ENCODE measurements at regions not wholly inside any gene's neighbourhood (a gene's known extent, or its start where the extent isn't known, plus 50 kb on each side); places are given as distances from the start of the nearest gene placed in this dataset.

- H3K4me3 ChIP-seq (ENCODE audit: low read depth, low read length): no peak overlapping the region
- TF ChIP-seq ZNF747 (tag by site-specific recombination; IDR thresholded peaks at IDR 0.05): no peak
- no peak for TF ChIP-seq ZNF211 (tag by site-specific recombination; IDR thresholded peaks at IDR 0.05; ENCODE audit: low read depth)
- no peak for TF ChIP-seq ZNF350 (tag by site-specific recombination; IDR thresholded peaks at IDR 0.05)
- no peak for TF ChIP-seq ZNF169 (tag by site-specific recombination; IDR thresholded peaks at IDR 0.05)
- no peak for TF ChIP-seq ZBTB8A (tag by site-specific recombination; IDR thresholded peaks at IDR 0.05)
- TF ChIP-seq ZNF398 (tag by site-specific recombination; IDR thresholded peaks at IDR 0.05): no peak
- no peak for TF ChIP-seq ZNF248 (tag by site-specific recombination; IDR thresholded peaks at IDR 0.05)
- no peak for TF ChIP-seq MEIS1 (CRISPR knock-in tag; IDR thresholded peaks at IDR 0.05; ENCODE audit: borderline replicate concordance)
- no peak for TF ChIP-seq ZFP37 (tag by site-specific recombination; IDR thresholded peaks at IDR 0.05)
- no peak for TF ChIP-seq KLF10 (tag by site-specific recombination; IDR thresholded peaks at IDR 0.05)
- TF ChIP-seq ZNF146 (tag by site-specific recombination; IDR thresholded peaks at IDR 0.05): no peak
- TF ChIP-seq ZNF549 (tag by site-specific recombination; IDR thresholded peaks at IDR 0.05): no peak
- TF ChIP-seq ZBTB49 (tag by site-specific recombination; IDR thresholded peaks at IDR 0.05; ENCODE audit: low read depth): no peak
- TF ChIP-seq SP7 (tag by site-specific recombination; IDR thresholded peaks at IDR 0.05): no peak
- no peak for TF ChIP-seq ZNF354C (tag by site-specific recombination; IDR thresholded peaks at IDR 0.05; ENCODE audit: borderline replicate concordance, low read depth)
- no peak for TF ChIP-seq ZNF311 (tag by site-specific recombination; IDR thresholded peaks at IDR 0.05; ENCODE audit: borderline replicate concordance)
- TF ChIP-seq KLF16 (tag by site-specific recombination; IDR thresholded peaks at IDR 0.05): no peak
- no peaks in the 10 kb centered on the region for H3K4me1 ChIP-seq (ENCODE audit: control insufficient read depth, insufficient read depth, low read length)
- H3K36me3 ChIP-seq (ENCODE audit: control insufficient read depth in 2 of 2, insufficient read depth in 1 of 2, low read length in 2 of 2): no peaks in the 10 kb centered on the region
- POLR2A ChIA-PET: no interaction called here
- CTCF ChIA-PET: no interaction called here
- no peak overlapping the region for H3K27ac ChIP-seq (ENCODE audit: extremely low read depth, low read depth, low read length)
- H3K9me3 ChIP-seq (ENCODE audit: control insufficient read depth, insufficient read depth, low read depth, low read length): no peaks in the 10 kb centered on the region
Measured at GRCh38 chr13:104086210-104086609, 1020.0 kb upstream of the SLC10A2 start.

GRCh38 chr13:104085611-104086010 is 1019.4 kb upstream of the SLC10A2 start:
- H3K36me3 ChIP-seq (ENCODE audit: control insufficient read depth in 2 of 2, insufficient read depth in 1 of 2, low read length in 2 of 2): no peaks in the 10 kb centered on the region
- H3K27ac ChIP-seq (ENCODE audit: extremely low read depth, low read depth, low read length): no peak overlapping the region
- TF ChIP-seq ZNF354C (tag by site-specific recombination; IDR thresholded peaks at IDR 0.05; ENCODE audit: borderline replicate concordance, low read depth) (no peak), ZFHX2 (tag by site-specific recombination; conservative IDR thresholded peaks at IDR 0.05) (no peak)
- ChIA-PET POLR2A (no interaction called here), CTCF (no interaction called here)
- no peaks in the 10 kb centered on the region for H3K4me1 ChIP-seq (ENCODE audit: control insufficient read depth, insufficient read depth, low read length)
- H3K4me3 ChIP-seq (ENCODE audit: low read depth, low read length): no peak overlapping the region
- no peaks in the 10 kb centered on the region for H3K9me3 ChIP-seq (ENCODE audit: control insufficient read depth, insufficient read depth, low read depth, low read length)

GRCh38 chr13:104074326-104074725 is 1008.1 kb upstream of the SLC10A2 start:
- POLR2A ChIA-PET: no interaction called here
- CTCF ChIA-PET: no interaction called here

More at GRCh38 chr13:104074326-104074725, 1008.1 kb upstream of the SLC10A2 start:
- H3K9me3 ChIP-seq (ENCODE audit: control insufficient read depth, insufficient read depth, low read depth, low read length): no peaks in the 10 kb centered on the region
- H3K36me3 ChIP-seq (ENCODE audit: control insufficient read depth in 2 of 2, insufficient read depth in 1 of 2, low read length in 2 of 2): no peaks in the 10 kb centered on the region
- H3K27ac ChIP-seq (ENCODE audit: extremely low read depth, low read depth, low read length): no peak overlapping the region
- no peaks in the 10 kb centered on the region for H3K4me1 ChIP-seq (ENCODE audit: control insufficient read depth, insufficient read depth, low read length)
- no peak for TF ChIP-seq ZNF140 (tag by site-specific recombination; IDR thresholded peaks at IDR 0.05)
- no peak for TF ChIP-seq ZNF571 (tag by site-specific recombination; IDR thresholded peaks at IDR 0.05)
- no peak for TF ChIP-seq ZNF366 (tag by site-specific recombination; conservative IDR thresholded peaks at IDR 0.05)
- no peak for TF ChIP-seq SCRT2 (tag by site-specific recombination; IDR thresholded peaks at IDR 0.05)
- no peak for TF ChIP-seq GLIS1 (tag by site-specific recombination; IDR thresholded peaks at IDR 0.05)
- TF ChIP-seq ZBTB7A (tag by site-specific recombination; IDR thresholded peaks at IDR 0.05; ENCODE audit: low read depth): no peak
- no peak for TF ChIP-seq ZNF704 (tag by site-specific recombination; IDR thresholded peaks at IDR 0.05)
- H3K4me3 ChIP-seq (ENCODE audit: low read depth, low read length): no peak overlapping the region
